ENCODE measurements at regions not wholly inside any gene's neighbourhood (a gene's known extent, or its start where the extent isn't known, plus 50 kb on each side); places are given as distances from the start of the nearest gene placed in this dataset.

- TF ChIP-seq, protein P1, sequence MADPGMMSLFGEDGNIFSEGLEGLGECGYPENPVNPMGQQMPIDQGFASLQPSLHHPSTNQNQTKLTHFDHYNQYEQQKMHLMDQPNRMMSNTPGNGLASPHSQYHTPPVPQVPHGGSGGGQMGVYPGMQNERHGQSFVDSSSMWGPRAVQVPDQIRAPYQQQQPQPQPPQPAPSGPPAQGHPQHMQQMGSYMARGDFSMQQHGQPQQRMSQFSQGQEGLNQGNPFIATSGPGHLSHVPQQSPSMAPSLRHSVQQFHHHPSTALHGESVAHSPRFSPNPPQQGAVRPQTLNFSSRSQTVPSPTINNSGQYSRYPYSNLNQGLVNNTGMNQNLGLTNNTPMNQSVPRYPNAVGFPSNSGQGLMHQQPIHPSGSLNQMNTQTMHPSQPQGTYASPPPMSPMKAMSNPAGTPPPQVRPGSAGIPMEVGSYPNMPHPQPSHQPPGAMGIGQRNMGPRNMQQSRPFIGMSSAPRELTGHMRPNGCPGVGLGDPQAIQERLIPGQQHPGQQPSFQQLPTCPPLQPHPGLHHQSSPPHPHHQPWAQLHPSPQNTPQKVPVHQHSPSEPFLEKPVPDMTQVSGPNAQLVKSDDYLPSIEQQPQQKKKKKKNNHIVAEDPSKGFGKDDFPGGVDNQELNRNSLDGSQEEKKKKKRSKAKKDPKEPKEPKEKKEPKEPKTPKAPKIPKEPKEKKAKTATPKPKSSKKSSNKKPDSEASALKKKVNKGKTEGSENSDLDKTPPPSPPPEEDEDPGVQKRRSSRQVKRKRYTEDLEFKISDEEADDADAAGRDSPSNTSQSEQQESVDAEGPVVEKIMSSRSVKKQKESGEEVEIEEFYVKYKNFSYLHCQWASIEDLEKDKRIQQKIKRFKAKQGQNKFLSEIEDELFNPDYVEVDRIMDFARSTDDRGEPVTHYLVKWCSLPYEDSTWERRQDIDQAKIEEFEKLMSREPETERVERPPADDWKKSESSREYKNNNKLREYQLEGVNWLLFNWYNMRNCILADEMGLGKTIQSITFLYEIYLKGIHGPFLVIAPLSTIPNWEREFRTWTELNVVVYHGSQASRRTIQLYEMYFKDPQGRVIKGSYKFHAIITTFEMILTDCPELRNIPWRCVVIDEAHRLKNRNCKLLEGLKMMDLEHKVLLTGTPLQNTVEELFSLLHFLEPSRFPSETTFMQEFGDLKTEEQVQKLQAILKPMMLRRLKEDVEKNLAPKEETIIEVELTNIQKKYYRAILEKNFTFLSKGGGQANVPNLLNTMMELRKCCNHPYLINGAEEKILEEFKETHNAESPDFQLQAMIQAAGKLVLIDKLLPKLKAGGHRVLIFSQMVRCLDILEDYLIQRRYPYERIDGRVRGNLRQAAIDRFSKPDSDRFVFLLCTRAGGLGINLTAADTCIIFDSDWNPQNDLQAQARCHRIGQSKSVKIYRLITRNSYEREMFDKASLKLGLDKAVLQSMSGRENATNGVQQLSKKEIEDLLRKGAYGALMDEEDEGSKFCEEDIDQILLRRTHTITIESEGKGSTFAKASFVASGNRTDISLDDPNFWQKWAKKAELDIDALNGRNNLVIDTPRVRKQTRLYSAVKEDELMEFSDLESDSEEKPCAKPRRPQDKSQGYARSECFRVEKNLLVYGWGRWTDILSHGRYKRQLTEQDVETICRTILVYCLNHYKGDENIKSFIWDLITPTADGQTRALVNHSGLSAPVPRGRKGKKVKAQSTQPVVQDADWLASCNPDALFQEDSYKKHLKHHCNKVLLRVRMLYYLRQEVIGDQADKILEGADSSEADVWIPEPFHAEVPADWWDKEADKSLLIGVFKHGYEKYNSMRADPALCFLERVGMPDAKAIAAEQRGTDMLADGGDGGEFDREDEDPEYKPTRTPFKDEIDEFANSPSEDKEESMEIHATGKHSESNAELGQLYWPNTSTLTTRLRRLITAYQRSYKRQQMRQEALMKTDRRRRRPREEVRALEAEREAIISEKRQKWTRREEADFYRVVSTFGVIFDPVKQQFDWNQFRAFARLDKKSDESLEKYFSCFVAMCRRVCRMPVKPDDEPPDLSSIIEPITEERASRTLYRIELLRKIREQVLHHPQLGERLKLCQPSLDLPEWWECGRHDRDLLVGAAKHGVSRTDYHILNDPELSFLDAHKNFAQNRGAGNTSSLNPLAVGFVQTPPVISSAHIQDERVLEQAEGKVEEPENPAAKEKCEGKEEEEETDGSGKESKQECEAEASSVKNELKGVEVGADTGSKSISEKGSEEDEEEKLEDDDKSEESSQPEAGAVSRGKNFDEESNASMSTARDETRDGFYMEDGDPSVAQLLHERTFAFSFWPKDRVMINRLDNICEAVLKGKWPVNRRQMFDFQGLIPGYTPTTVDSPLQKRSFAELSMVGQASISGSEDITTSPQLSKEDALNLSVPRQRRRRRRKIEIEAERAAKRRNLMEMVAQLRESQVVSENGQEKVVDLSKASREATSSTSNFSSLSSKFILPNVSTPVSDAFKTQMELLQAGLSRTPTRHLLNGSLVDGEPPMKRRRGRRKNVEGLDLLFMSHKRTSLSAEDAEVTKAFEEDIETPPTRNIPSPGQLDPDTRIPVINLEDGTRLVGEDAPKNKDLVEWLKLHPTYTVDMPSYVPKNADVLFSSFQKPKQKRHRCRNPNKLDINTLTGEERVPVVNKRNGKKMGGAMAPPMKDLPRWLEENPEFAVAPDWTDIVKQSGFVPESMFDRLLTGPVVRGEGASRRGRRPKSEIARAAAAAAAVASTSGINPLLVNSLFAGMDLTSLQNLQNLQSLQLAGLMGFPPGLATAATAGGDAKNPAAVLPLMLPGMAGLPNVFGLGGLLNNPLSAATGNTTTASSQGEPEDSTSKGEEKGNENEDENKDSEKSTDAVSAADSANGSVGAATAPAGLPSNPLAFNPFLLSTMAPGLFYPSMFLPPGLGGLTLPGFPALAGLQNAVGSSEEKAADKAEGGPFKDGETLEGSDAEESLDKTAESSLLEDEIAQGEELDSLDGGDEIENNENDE (IDR thresholded peaks at IDR 0.05; ENCODE audit: low read depth, low read length), result no peak
- TF ChIP-seq POU5F1 (IDR thresholded peaks at IDR 0.05; ENCODE audit: borderline replicate concordance, low read depth, low read length, partially characterized antibody), result no peak
- TF ChIP-seq SRSF3 (IDR thresholded peaks at IDR 0.05; ENCODE audit: insufficient read depth, low read length), result no peak
- TF ChIP-seq MITF (IDR thresholded peaks at IDR 0.05), result no peak
- no peak for TF ChIP-seq ARID4B (CRISPR knock-in tag; IDR thresholded peaks at IDR 0.05)
Observed at GRCh38 chr1:34653110-34653509, 101.7 kb upstream of the GJB5 start (continued).

Measured in K562 (cell line).